GM23338 (cell line): ENCODE measurements at regions not wholly inside any gene's neighbourhood (a gene's known extent, or its start where the extent isn't known, plus 50 kb on each side); places are given as distances from the start of the nearest gene placed in this dataset.

ENCODE experiments used
- ATAC-seq: fragments of 200-7000 bp; cut with Tn5 transposase; 3 replicates; pipeline ENCODE4 v1.9.1; 2020
- DNase-seq: peaks from one replicate; pipeline ENCODE4 v3.0.0-alpha.2; 2015; ENCODE audit warnings: low spot score
- H2AFZ ChIP-seq: fragments of 200-600 bp; sonication (generic); 2 replicates; pipeline ENCODE4 v1.8.0; 2016; ENCODE audit warnings: antibody characterized with exemption, mild to moderate bottlenecking, moderate library complexity
- H3F3A ChIP-seq: fragments of 200-600 bp; sonication (generic); replicated peaks from 2 replicates; pipeline ENCODE4 v1.8.0; 2017; ENCODE audit warnings: antibody characterized with exemption, mixed run types, low read depth
- H3K27ac ChIP-seq: fragments of 200-600 bp; sonication (generic); 2 replicates; pipeline ENCODE4 v1.6.1; 2016; ENCODE audit warnings: low read depth
- H3K27me3 ChIP-seq: fragments of 200-600 bp; sonication (generic); 2 replicates; pipeline ENCODE4 v1.8.0; 2016; ENCODE audit warnings: mild to moderate bottlenecking, mixed run types, moderate library complexity; ENCODE audit not compliant: insufficient read depth
- H3K36me3 ChIP-seq: fragments of 200-600 bp; sonication (generic); 2 replicates; pipeline ENCODE4 v1.8.0; 2016; ENCODE audit warnings: mild to moderate bottlenecking; ENCODE audit not compliant: insufficient read depth
- H3K4me1 ChIP-seq: fragments of 200-600 bp; sonication (generic); 2 replicates; pipeline ENCODE4 v1.8.0; 2016; ENCODE audit warnings: mild to moderate bottlenecking, moderate library complexity; ENCODE audit not compliant: insufficient read depth
- H3K4me2 ChIP-seq: fragments of 200-600 bp; sonication (generic); 2 replicates; pipeline ENCODE4 v1.7.1; 2017; ENCODE audit warnings: mixed run types
- H3K4me3 ChIP-seq: fragments of 200-600 bp; sonication (generic); 2 replicates; pipeline ENCODE4 v1.6.1; 2016; ENCODE audit warnings: mixed run types
- H3K79me2 ChIP-seq: fragments of 200-600 bp; sonication (generic); replicated peaks from 2 replicates; pipeline ENCODE4 v1.8.0; 2017; ENCODE audit warnings: mild to moderate bottlenecking; ENCODE audit not compliant: insufficient read depth
- H3K9me2 ChIP-seq: fragments of 200-600 bp; sonication (generic); 2 replicates; pipeline ENCODE4 v1.8.0; 2017; ENCODE audit not compliant: insufficient read depth
- H4K20me1 ChIP-seq: fragments of 200-600 bp; sonication (generic); replicated peaks from 2 replicates; pipeline ENCODE4 v1.8.0; 2017; ENCODE audit warnings: mild to moderate bottlenecking; ENCODE audit not compliant: insufficient read depth
- H3K27ac Mint-ChIP-seq: 2 replicates; pipeline ENCODE4 v1.8.0; 2020; ENCODE audit warnings: inconsistent platforms, mild to moderate bottlenecking, moderate library complexity, mixed read lengths
- H3K27me3 Mint-ChIP-seq: 3 replicates; pipeline ENCODE4 v1.8.0; 2022; ENCODE audit warnings: low read depth, mild to moderate bottlenecking, moderate library complexity, mixed read lengths, inconsistent platforms; ENCODE audit not compliant: insufficient read depth, poor library complexity
- H3K36me3 Mint-ChIP-seq: 3 replicates; pipeline ENCODE4 v1.8.0; 2021; ENCODE audit warnings: low read depth, mild to moderate bottlenecking, inconsistent platforms, moderate library complexity, mixed read lengths
- H3K4me1 Mint-ChIP-seq: 3 replicates; pipeline ENCODE4 v1.8.0; 2020; ENCODE audit warnings: mild to moderate bottlenecking, inconsistent platforms, mixed read lengths
- H3K4me3 Mint-ChIP-seq: 3 replicates; pipeline ENCODE4 v1.8.0; 2021; ENCODE audit warnings: moderate library complexity, mild to moderate bottlenecking, inconsistent platforms, mixed read lengths
- H3K9me3 Mint-ChIP-seq: 3 replicates; pipeline ENCODE4 v1.8.0; 2020; ENCODE audit warnings: moderate library complexity, mild to moderate bottlenecking, inconsistent platforms, mixed read lengths
- CREB1 ChIP-seq: fragments of 250-450 bp; sonication (Bioruptor Pico); IDR thresholded peaks from 2 replicates; pipeline ENCODE4 v1.5.0; 2020; ENCODE audit warnings: low read depth, mild to moderate bottlenecking, moderate library complexity
- EZH2 ChIP-seq: fragments of 200-600 bp; sonication (generic); IDR thresholded peaks from one replicate; pipeline ENCODE4 v1.8.0; 2017; ENCODE audit warnings: antibody characterized with exemption, mild to moderate bottlenecking, low read depth; ENCODE audit not compliant: unreplicated experiment
- EZH2phosphoT487 ChIP-seq: fragments of 200-600 bp; sonication (generic); IDR thresholded peaks from one replicate; pipeline ENCODE4 v1.8.1; 2018; ENCODE audit warnings: antibody characterized with exemption; ENCODE audit not compliant: unreplicated experiment
- JUNB ChIP-seq: IDR thresholded peaks from one replicate; pipeline ENCODE4 v1.6.1; 2016; ENCODE audit warnings: antibody characterized with exemption; ENCODE audit not compliant: unreplicated experiment
- NANOG ChIP-seq: IDR thresholded peaks from 2 replicates; pipeline ENCODE4 v1.6.1; 2016; ENCODE audit warnings: antibody characterized with exemption, borderline replicate concordance
- POLR2AphosphoS5 ChIP-seq: IDR thresholded peaks from 2 replicates; pipeline ENCODE4 v1.6.1; 2016; ENCODE audit warnings: antibody characterized with exemption, low read depth
- STAT1 ChIP-seq: IDR thresholded peaks from one replicate; pipeline ENCODE4 v1.6.1; 2016; ENCODE audit warnings: antibody characterized with exemption; ENCODE audit not compliant: unreplicated experiment
- ZNF114 ChIP-seq: fragments of 250-450 bp; sonication (Bioruptor Pico); IDR thresholded peaks from 2 replicates; pipeline ENCODE4 v1.5.0; 2020; ENCODE audit warnings: mild to moderate bottlenecking, moderate library complexity
- ZNF331 ChIP-seq: fragments of 250-450 bp; sonication (Bioruptor Pico); IDR thresholded peaks from 2 replicates; pipeline ENCODE4 v1.5.0; 2020; ENCODE audit warnings: low read depth, mild to moderate bottlenecking, moderate library complexity
- TF ChIP-seq, protein P1 (sequence below): IDR thresholded peaks from 2 replicates; pipeline ENCODE4 v1.6.1; 2016; ENCODE audit warnings: antibody characterized with exemption
- TF ChIP-seq, protein P2 (sequence below): fragments of 250-450 bp; sonication (Bioruptor Pico); IDR thresholded peaks from 2 replicates; pipeline ENCODE4 v1.5.0; 2020; ENCODE audit warnings: mild to moderate bottlenecking, moderate library complexity
- TF ChIP-seq, protein P3 (sequence below), 2 experiments: fragments of 200-600 bp in 1 of 2; sonication (generic) in 1 of 2; conservative IDR thresholded peaks; 2 replicates each; pipeline versions ENCODE4 v1.5.1 to v1.6.1; 2016 to 2017; ENCODE audit warnings: antibody characterized with exemption in 2 of 2, low read depth in 2 of 2, mild to moderate bottlenecking in 2 of 2, moderate library complexity in 1 of 2
- TF ChIP-seq, protein P4 (sequence below): IDR thresholded peaks from one replicate; pipeline ENCODE4 v1.6.1; 2018; ENCODE audit warnings: antibody characterized with exemption; ENCODE audit not compliant: unreplicated experiment

DNA sequence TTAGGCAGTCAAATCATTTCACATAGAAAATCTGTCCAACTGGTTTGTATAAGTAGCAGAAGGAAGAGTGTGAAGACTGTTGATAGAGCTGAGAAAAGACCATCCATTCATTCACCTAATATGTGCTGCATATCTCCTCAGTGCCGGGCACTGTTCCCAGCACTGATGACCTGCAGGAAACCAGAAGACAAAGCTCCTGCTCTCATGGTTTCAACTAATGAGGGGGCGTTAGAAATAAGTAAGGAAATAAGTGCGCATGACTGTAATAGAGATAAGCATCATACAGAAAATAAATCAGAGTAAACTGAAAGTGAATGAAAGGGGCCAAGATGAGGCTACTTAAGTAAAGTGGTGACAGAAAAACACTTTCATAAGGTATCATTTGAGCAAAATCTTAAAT is 427.5 kb upstream of the CDH20 start:
- Histone ChIP-seq H3K4me1 (no peaks in the 10 kb centered on the region), H3K9me2 (no peaks in the 10 kb centered on the region), H3F3A (no peaks in the 10 kb centered on the region), H3K27me3 (no peaks in the 10 kb centered on the region), H3K36me3 (no peaks in the 10 kb centered on the region), H3K4me3 (no peak overlapping the region), H2AFZ (no peak overlapping the region), H4K20me1 (no peaks in the 10 kb centered on the region), H3K27ac (no peak overlapping the region), H3K79me2 (no peaks in the 10 kb centered on the region), H3K4me2 (no peak overlapping the region)
- no peaks in the 10 kb centered on the region for H3K27me3 Mint-ChIP-seq
- DNase-seq: no peak
- no peaks in the 10 kb centered on the region for H3K4me1 Mint-ChIP-seq
- H3K4me3 Mint-ChIP-seq: no peak overlapping the region
- no peak overlapping the region for H3K27ac Mint-ChIP-seq
- no peak for ATAC-seq
- TF ChIP-seq, protein P1, sequence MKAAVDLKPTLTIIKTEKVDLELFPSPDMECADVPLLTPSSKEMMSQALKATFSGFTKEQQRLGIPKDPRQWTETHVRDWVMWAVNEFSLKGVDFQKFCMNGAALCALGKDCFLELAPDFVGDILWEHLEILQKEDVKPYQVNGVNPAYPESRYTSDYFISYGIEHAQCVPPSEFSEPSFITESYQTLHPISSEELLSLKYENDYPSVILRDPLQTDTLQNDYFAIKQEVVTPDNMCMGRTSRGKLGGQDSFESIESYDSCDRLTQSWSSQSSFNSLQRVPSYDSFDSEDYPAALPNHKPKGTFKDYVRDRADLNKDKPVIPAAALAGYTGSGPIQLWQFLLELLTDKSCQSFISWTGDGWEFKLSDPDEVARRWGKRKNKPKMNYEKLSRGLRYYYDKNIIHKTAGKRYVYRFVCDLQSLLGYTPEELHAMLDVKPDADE: no peak
- TF ChIP-seq NANOG: no peak
- no peak for TF ChIP-seq CREB1 (CRISPR knock-in tag)
- TF ChIP-seq, protein P2, sequence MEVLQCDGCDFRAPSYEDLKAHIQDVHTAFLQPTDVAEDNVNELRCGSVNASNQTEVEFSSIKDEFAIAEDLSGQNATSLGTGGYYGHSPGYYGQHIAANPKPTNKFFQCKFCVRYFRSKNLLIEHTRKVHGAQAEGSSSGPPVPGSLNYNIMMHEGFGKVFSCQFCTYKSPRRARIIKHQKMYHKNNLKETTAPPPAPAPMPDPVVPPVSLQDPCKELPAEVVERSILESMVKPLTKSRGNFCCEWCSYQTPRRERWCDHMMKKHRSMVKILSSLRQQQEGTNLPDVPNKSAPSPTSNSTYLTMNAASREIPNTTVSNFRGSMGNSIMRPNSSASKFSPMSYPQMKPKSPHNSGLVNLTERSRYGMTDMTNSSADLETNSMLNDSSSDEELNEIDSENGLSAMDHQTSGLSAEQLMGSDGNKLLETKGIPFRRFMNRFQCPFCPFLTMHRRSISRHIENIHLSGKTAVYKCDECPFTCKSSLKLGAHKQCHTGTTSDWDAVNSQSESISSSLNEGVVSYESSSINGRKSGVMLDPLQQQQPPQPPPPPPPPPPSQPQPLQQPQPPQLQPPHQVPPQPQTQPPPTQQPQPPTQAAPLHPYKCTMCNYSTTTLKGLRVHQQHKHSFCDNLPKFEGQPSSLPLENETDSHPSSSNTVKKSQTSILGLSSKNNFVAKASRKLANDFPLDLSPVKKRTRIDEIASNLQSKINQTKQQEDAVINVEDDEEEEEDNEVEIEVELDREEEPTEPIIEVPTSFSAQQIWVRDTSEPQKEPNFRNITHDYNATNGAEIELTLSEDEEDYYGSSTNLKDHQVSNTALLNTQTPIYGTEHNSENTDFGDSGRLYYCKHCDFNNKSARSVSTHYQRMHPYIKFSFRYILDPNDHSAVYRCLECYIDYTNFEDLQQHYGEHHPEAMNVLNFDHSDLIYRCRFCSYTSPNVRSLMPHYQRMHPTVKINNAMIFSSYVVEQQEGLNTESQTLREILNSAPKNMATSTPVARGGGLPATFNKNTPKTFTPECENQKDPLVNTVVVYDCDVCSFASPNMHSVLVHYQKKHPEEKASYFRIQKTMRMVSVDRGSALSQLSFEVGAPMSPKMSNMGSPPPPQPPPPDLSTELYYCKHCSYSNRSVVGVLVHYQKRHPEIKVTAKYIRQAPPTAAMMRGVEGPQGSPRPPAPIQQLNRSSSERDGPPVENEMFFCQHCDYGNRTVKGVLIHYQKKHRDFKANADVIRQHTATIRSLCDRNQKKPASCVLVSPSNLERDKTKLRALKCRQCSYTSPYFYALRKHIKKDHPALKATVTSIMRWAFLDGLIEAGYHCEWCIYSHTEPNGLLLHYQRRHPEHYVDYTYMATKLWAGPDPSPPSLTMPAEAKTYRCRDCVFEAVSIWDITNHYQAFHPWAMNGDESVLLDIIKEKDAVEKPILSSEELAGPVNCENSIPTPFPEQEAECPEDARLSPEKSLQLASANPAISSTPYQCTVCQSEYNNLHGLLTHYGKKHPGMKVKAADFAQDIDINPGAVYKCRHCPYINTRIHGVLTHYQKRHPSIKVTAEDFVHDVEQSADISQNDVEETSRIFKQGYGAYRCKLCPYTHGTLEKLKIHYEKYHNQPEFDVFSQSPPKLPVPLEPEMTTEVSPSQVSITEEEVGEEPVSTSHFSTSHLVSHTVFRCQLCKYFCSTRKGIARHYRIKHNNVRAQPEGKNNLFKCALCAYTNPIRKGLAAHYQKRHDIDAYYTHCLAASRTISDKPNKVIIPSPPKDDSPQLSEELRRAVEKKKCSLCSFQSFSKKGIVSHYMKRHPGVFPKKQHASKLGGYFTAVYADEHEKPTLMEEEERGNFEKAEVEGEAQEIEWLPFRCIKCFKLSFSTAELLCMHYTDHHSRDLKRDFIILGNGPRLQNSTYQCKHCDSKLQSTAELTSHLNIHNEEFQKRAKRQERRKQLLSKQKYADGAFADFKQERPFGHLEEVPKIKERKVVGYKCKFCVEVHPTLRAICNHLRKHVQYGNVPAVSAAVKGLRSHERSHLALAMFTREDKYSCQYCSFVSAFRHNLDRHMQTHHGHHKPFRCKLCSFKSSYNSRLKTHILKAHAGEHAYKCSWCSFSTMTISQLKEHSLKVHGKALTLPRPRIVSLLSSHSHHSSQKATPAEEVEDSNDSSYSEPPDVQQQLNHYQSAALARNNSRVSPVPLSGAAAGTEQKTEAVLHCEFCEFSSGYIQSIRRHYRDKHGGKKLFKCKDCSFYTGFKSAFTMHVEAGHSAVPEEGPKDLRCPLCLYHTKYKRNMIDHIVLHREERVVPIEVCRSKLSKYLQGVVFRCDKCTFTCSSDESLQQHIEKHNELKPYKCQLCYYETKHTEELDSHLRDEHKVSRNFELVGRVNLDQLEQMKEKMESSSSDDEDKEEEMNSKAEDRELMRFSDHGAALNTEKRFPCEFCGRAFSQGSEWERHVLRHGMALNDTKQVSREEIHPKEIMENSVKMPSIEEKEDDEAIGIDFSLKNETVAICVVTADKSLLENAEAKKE (CRISPR knock-in tag): no peak
- TF ChIP-seq ZNF331 (CRISPR knock-in tag): no peak
- TF ChIP-seq STAT1: no peak
- no peak for TF ChIP-seq JUNB
- no peak for TF ChIP-seq ZNF114
- TF ChIP-seq, protein P3, sequence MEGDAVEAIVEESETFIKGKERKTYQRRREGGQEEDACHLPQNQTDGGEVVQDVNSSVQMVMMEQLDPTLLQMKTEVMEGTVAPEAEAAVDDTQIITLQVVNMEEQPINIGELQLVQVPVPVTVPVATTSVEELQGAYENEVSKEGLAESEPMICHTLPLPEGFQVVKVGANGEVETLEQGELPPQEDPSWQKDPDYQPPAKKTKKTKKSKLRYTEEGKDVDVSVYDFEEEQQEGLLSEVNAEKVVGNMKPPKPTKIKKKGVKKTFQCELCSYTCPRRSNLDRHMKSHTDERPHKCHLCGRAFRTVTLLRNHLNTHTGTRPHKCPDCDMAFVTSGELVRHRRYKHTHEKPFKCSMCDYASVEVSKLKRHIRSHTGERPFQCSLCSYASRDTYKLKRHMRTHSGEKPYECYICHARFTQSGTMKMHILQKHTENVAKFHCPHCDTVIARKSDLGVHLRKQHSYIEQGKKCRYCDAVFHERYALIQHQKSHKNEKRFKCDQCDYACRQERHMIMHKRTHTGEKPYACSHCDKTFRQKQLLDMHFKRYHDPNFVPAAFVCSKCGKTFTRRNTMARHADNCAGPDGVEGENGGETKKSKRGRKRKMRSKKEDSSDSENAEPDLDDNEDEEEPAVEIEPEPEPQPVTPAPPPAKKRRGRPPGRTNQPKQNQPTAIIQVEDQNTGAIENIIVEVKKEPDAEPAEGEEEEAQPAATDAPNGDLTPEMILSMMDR (conservative IDR thresholded peaks at IDR 0.05; ENCODE audit: low read depth in 2 of 2): no peak
- no peak for TF ChIP-seq EZH2
- TF ChIP-seq, protein P4, sequence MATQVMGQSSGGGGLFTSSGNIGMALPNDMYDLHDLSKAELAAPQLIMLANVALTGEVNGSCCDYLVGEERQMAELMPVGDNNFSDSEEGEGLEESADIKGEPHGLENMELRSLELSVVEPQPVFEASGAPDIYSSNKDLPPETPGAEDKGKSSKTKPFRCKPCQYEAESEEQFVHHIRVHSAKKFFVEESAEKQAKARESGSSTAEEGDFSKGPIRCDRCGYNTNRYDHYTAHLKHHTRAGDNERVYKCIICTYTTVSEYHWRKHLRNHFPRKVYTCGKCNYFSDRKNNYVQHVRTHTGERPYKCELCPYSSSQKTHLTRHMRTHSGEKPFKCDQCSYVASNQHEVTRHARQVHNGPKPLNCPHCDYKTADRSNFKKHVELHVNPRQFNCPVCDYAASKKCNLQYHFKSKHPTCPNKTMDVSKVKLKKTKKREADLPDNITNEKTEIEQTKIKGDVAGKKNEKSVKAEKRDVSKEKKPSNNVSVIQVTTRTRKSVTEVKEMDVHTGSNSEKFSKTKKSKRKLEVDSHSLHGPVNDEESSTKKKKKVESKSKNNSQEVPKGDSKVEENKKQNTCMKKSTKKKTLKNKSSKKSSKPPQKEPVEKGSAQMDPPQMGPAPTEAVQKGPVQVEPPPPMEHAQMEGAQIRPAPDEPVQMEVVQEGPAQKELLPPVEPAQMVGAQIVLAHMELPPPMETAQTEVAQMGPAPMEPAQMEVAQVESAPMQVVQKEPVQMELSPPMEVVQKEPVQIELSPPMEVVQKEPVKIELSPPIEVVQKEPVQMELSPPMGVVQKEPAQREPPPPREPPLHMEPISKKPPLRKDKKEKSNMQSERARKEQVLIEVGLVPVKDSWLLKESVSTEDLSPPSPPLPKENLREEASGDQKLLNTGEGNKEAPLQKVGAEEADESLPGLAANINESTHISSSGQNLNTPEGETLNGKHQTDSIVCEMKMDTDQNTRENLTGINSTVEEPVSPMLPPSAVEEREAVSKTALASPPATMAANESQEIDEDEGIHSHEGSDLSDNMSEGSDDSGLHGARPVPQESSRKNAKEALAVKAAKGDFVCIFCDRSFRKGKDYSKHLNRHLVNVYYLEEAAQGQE: no peak
- no peak for TF ChIP-seq EZH2phosphoT487
- no peak for TF ChIP-seq POLR2AphosphoS5
- no peaks in the 10 kb centered on the region for H3K36me3 Mint-ChIP-seq
- no peaks in the 10 kb centered on the region for H3K9me3 Mint-ChIP-seq
